AG04450 (cell line): ENCODE measurements at regions not wholly inside any gene's neighbourhood (a gene's known extent, or its start where the extent isn't known, plus 50 kb on each side); places are given as distances from the start of the nearest gene placed in this dataset.

ENCODE experiments used
- CTCF ChIA-PET: fragments of 300-600, 350-600 bp; formaldehyde crosslinking; extraction: SDS; loops from one replicate; lab custom pipeline; 2022; ENCODE audit warnings: antibody characterized with exemption, inconsistent platforms; lab: Charles Lee
- POLR2A ChIA-PET: fragments of 350-600 bp; formaldehyde crosslinking; extraction: SDS; loops from one replicate; lab custom pipeline; 2021; ENCODE audit warnings: antibody characterized with exemption, inconsistent platforms; lab: Yijun Ruan, JAX
- DNase-seq: peaks from one replicate; pipeline ENCODE4 v3.0.0-alpha.2; 2011; ENCODE audit warnings: low read depth, low spot score
- H3K27ac ChIP-seq: one replicate; pipeline ENCODE4 v1.5.1; 2012; ENCODE audit warnings: low read depth, low read length, control low read depth
- H3K27me3 ChIP-seq: one replicate; pipeline ENCODE4 v1.6.0; 2012; ENCODE audit warnings: low read length; ENCODE audit not compliant: control insufficient read depth, insufficient read depth
- H3K4me3 ChIP-seq: 2 replicates; pipeline ENCODE4 v1.5.1; 2011; ENCODE audit warnings: mild to moderate bottlenecking, low read depth, low read length, control low read depth
- H3K9me3 ChIP-seq: 2 replicates; pipeline ENCODE4 v1.5.1; 2012; ENCODE audit warnings: low read length; ENCODE audit not compliant: control insufficient read depth, insufficient read depth
- TF ChIP-seq, protein P1 (sequence below): IDR thresholded peaks from 2 replicates; pipeline ENCODE4 v1.5.1; 2011; ENCODE audit warnings: low read depth, low read length, control low read depth, inconsistent platforms

- H3K27me3 ChIP-seq, result no peaks in the 10 kb centered on the region
- no peaks in the 10 kb centered on the region for H3K9me3 ChIP-seq
- H3K4me3 ChIP-seq, result no peak overlapping the region
- CTCF ChIA-PET, result interaction anchor here (1.8 to 7.2 kb wide), 3 partner anchors 334 to 379 kb away, joined by 8 to 327 read pairs (median 123); no protein-coding TSS in a partner anchor
- no peak overlapping the region for H3K27ac ChIP-seq
- DNase-seq, result no peak
- POLR2A ChIA-PET, result no interaction called here
- TF ChIP-seq, protein P1, sequence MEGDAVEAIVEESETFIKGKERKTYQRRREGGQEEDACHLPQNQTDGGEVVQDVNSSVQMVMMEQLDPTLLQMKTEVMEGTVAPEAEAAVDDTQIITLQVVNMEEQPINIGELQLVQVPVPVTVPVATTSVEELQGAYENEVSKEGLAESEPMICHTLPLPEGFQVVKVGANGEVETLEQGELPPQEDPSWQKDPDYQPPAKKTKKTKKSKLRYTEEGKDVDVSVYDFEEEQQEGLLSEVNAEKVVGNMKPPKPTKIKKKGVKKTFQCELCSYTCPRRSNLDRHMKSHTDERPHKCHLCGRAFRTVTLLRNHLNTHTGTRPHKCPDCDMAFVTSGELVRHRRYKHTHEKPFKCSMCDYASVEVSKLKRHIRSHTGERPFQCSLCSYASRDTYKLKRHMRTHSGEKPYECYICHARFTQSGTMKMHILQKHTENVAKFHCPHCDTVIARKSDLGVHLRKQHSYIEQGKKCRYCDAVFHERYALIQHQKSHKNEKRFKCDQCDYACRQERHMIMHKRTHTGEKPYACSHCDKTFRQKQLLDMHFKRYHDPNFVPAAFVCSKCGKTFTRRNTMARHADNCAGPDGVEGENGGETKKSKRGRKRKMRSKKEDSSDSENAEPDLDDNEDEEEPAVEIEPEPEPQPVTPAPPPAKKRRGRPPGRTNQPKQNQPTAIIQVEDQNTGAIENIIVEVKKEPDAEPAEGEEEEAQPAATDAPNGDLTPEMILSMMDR, result no peak
Observed at GRCh38 chr1:224517171-224517570, 82.6 kb upstream of the WDR26 start.

DNA sequence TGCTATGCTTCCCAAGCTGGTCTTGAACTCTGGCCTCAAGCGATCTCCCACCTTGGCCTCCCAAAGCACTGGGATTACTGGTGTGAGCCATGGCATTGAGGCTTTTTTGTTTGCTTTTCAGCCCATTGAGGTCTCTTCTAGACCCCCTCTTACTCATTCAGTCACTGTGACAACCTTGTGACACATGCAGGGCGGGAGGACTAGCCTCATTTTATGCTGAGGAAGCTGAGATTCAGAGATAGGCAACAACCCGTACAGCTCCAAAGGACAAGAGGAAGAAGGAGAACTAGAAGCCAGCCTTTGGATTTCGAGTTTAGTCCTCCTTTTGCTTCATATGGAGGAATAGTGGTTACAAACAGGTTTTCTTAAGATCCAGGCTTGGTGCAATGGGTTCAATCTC, 83.9 kb upstream of the WDR26 start:
- CTCF ChIA-PET, result interaction anchor here (1.8 to 7.2 kb wide), 2 partner anchors 333 to 377 kb away, joined by 8 to 123 read pairs; no protein-coding TSS in a partner anchor
- Histone ChIP-seq H3K27me3 (no peaks in the 10 kb centered on the region), H3K27ac (no peak overlapping the region), H3K4me3 (no peak overlapping the region), H3K9me3 (no peaks in the 10 kb centered on the region)
- POLR2A ChIA-PET, result no interaction called here
- no peak for DNase-seq
- TF ChIP-seq, protein P1, result no peak

DNA sequence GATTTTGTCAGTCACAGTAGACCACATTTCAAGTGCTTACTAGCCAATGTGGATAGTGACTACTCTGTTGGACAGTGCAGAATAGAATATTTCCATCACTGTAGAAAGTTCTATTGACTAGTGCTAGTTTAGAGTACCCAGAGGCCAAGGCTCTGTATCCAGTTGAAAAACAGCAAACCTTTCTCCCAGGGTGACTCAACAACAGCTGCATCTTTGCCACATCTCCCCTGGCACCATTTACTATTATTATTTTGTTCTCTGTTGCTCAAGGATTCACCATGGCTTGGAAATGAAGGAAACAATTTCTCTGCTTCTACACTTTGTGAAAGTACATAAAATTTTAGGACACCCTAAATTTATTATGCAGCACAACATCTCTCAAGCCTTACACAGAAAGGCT, 85.3 kb upstream of the WDR26 start:
- no peaks in the 10 kb centered on the region for H3K27me3 ChIP-seq
- H3K27ac ChIP-seq, result no peak overlapping the region
- DNase-seq, result no peak
- TF ChIP-seq, protein P1, result no peak
- POLR2A ChIA-PET, result no interaction called here
- H3K4me3 ChIP-seq, result no peak overlapping the region
- H3K9me3 ChIP-seq, result no peaks in the 10 kb centered on the region
- CTCF ChIA-PET, result interaction anchor here (1.2 to 1.8 kb wide), 2 partner anchors 332 to 375 kb away, joined by 7 to 8 read pairs; no protein-coding TSS in a partner anchor

DNA sequence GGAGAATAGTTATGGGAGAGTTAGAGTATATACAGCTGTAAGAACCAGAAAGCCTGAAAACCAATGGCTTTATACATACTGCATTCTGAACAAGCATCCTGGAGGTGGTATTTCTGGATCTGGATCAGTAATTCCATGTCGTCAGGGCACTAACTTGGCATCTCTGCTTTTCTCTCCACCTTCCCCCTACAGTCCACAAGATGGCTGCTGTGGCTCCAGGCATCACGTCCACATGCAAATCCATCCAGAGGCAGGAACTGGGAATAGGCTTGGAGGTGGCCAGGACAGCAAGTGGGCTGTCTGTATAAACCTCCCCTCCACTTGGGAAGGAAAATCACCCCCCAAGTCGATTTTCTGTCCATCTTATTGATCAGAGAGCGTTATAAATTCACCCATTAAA, 86.2 kb upstream of the WDR26 start:
- POLR2A ChIA-PET, result no interaction called here
- Histone ChIP-seq H3K27ac (no peak overlapping the region), H3K4me3 (no peak overlapping the region), H3K9me3 (no peaks in the 10 kb centered on the region), H3K27me3 (no peaks in the 10 kb centered on the region)
- no peak for DNase-seq
- CTCF ChIA-PET, result interaction anchor here (1.8 to 6.0 kb wide), 2 partner anchors 6 to 374 kb away, joined by 8 to 70 read pairs; no protein-coding TSS in a partner anchor
- TF ChIP-seq, protein P1, result no peak

DNA sequence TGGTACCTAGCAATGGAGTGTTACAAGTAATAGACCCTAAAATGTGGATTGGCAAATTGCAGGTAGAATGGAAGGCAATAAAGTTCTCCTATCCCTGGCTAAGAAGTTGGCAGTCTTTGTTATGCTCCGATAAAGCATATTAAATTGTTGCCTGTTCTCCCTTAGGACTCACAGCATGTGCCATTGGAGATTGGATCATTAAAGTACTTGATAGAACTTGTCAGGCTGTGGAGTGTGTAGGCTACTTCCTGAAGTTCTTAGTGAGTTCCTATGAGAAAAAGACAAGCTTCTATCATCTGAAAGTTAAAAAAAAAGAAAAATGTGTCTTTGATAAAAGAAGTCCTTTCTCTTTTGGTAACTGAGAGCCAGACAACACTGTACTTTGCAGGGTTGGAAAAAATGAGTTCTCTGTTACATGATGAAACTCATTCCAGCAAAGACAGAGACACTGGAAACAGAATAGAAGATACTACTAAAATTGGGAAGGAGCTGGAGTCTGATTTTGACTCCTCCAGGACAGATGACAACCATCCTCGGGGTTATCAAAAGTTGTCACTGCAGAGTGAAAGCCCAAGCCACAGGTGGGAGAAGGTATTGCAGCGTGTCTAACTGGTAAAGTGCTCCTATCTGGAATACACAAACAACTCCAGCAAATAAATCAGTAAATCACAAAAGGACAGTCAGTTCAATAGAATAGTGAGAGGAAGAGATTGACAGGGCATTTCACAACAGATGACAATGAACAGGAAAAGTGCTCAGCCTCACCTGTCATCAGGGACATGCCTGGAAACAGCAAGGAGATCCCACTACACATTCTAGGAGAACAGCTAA, 87.5 kb upstream of the WDR26 start:
- CTCF ChIA-PET, result interaction anchor here (0.5 to 6.0 kb wide), 4 partner anchors 8 to 401 kb away, joined by 4 to 70 read pairs (median 16); no protein-coding TSS in a partner anchor
- POLR2A ChIA-PET, result no interaction called here
- H3K27ac ChIP-seq, result no peak overlapping the region
- no peaks in the 10 kb centered on the region for H3K27me3 ChIP-seq
- no peaks in the 10 kb centered on the region for H3K9me3 ChIP-seq
- no peak overlapping the region for H3K4me3 ChIP-seq
- no peak for DNase-seq
- TF ChIP-seq, protein P1, result peak; percentile 9; the same call in 1 of the 2 replicates
